A549 (cell line): ENCODE measurements at regions not wholly inside any gene's neighbourhood (a gene's known extent, or its start where the extent isn't known, plus 50 kb on each side); places are given as distances from the start of the nearest gene placed in this dataset.

Experiments
- CBX2 ChIP-seq: fragments of 200-600 bp; sonication (generic); IDR thresholded peaks from 2 replicates; pipeline ENCODE4 v1.6.1; 2016; ENCODE audit warnings: low read depth, mild to moderate bottlenecking, borderline replicate concordance
- EP300 ChIP-seq, 2 experiments: fragments of >200 bp; sonication (Bioruptor Twin); formaldehyde crosslinking; IDR thresholded peaks; 2 replicates in 1 of 2; 3 replicates in 1 of 2; pipeline ENCODE4 v1.6.1; 2016 to 2017
- ESRRA ChIP-seq: fragments of 150-350 bp; IDR thresholded peaks from 2 replicates; pipeline ENCODE4 v1.6.1; 2014; ENCODE audit warnings: mild to moderate bottlenecking, low read length, borderline replicate concordance
- FOSB ChIP-seq: fragments of 250-450 bp; sonication (Bioruptor Pico); IDR thresholded peaks from 2 replicates; pipeline ENCODE4 v1.5.0; 2020; ENCODE audit warnings: mild to moderate bottlenecking, moderate library complexity
- GATA3 ChIP-seq: IDR thresholded peaks from 2 replicates; pipeline ENCODE4 v1.6.1; 2012; ENCODE audit warnings: borderline replicate concordance
- MAZ ChIP-seq: fragments of 150-350 bp; IDR thresholded peaks from 2 replicates; pipeline ENCODE4 v1.6.1; 2014; ENCODE audit warnings: antibody characterized with exemption, low read depth, low read length, borderline replicate concordance
- MYC ChIP-seq: IDR thresholded peaks from 2 replicates; pipeline ENCODE4 v1.6.1; 2012; ENCODE audit warnings: mild to moderate bottlenecking, inconsistent platforms, low read length, improper control_type of control experiment, borderline replicate concordance
- PHF8 ChIP-seq: fragments of 200-600 bp; sonication (generic); IDR thresholded peaks from 2 replicates; pipeline ENCODE4 v1.6.1; 2016; ENCODE audit warnings: low read depth, mild to moderate bottlenecking, antibody characterized with exemption, moderate library complexity, borderline replicate concordance
- POLR2A ChIP-seq: IDR thresholded peaks from 2 replicates; pipeline ENCODE4 v1.6.1; 2012; ENCODE audit warnings: mild to moderate bottlenecking, low read length
- ZSCAN20 ChIP-seq: fragments of 250-450 bp; sonication (Bioruptor Pico); IDR thresholded peaks from 2 replicates; pipeline ENCODE4 v1.8.0; 2022; ENCODE audit warnings: mild to moderate bottlenecking, moderate library complexity
- TF ChIP-seq, protein P1 (sequence below): fragments of >200 bp; sonication (Bioruptor Twin); formaldehyde crosslinking; IDR thresholded peaks from 3 replicates; pipeline ENCODE4 v1.5.1; 2016
- TF ChIP-seq, protein P2 (sequence below): IDR thresholded peaks from 2 replicates; pipeline ENCODE4 v1.6.1; 2012
- TF ChIP-seq, protein P3 (sequence below): fragments of 200-600 bp; sonication (generic); IDR thresholded peaks from 2 replicates; pipeline ENCODE4 v1.6.1; 2016; ENCODE audit warnings: antibody characterized with exemption, mild to moderate bottlenecking, moderate library complexity
- TF ChIP-seq, protein P4 (sequence below): fragments of 150-350 bp; IDR thresholded peaks from 2 replicates; pipeline ENCODE4 v1.6.1; 2014; ENCODE audit warnings: low read depth, mild to moderate bottlenecking, low read length

GRCh38 chr3:146701246-146701645, 96.1 kb upstream of the PLSCR5 start:
- TF ChIP-seq, protein P1, sequence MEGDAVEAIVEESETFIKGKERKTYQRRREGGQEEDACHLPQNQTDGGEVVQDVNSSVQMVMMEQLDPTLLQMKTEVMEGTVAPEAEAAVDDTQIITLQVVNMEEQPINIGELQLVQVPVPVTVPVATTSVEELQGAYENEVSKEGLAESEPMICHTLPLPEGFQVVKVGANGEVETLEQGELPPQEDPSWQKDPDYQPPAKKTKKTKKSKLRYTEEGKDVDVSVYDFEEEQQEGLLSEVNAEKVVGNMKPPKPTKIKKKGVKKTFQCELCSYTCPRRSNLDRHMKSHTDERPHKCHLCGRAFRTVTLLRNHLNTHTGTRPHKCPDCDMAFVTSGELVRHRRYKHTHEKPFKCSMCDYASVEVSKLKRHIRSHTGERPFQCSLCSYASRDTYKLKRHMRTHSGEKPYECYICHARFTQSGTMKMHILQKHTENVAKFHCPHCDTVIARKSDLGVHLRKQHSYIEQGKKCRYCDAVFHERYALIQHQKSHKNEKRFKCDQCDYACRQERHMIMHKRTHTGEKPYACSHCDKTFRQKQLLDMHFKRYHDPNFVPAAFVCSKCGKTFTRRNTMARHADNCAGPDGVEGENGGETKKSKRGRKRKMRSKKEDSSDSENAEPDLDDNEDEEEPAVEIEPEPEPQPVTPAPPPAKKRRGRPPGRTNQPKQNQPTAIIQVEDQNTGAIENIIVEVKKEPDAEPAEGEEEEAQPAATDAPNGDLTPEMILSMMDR, result no peak
- TF ChIP-seq POLR2A, result no peak
- TF ChIP-seq MAZ, result no peak
- no peak for TF ChIP-seq EP300 (IDR thresholded peaks at IDR 0.05)
- no peak for TF ChIP-seq PHF8
- TF ChIP-seq MYC, result no peak
- no peak for TF ChIP-seq CBX2
- TF ChIP-seq GATA3, result no peak
- TF ChIP-seq, protein P2, sequence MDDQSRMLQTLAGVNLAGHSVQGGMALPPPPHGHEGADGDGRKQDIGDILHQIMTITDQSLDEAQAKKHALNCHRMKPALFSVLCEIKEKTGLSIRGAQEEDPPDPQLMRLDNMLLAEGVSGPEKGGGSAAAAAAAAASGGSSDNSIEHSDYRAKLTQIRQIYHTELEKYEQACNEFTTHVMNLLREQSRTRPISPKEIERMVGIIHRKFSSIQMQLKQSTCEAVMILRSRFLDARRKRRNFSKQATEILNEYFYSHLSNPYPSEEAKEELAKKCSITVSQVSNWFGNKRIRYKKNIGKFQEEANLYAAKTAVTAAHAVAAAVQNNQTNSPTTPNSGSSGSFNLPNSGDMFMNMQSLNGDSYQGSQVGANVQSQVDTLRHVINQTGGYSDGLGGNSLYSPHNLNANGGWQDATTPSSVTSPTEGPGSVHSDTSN, result no peak
- TF ChIP-seq, protein P3, sequence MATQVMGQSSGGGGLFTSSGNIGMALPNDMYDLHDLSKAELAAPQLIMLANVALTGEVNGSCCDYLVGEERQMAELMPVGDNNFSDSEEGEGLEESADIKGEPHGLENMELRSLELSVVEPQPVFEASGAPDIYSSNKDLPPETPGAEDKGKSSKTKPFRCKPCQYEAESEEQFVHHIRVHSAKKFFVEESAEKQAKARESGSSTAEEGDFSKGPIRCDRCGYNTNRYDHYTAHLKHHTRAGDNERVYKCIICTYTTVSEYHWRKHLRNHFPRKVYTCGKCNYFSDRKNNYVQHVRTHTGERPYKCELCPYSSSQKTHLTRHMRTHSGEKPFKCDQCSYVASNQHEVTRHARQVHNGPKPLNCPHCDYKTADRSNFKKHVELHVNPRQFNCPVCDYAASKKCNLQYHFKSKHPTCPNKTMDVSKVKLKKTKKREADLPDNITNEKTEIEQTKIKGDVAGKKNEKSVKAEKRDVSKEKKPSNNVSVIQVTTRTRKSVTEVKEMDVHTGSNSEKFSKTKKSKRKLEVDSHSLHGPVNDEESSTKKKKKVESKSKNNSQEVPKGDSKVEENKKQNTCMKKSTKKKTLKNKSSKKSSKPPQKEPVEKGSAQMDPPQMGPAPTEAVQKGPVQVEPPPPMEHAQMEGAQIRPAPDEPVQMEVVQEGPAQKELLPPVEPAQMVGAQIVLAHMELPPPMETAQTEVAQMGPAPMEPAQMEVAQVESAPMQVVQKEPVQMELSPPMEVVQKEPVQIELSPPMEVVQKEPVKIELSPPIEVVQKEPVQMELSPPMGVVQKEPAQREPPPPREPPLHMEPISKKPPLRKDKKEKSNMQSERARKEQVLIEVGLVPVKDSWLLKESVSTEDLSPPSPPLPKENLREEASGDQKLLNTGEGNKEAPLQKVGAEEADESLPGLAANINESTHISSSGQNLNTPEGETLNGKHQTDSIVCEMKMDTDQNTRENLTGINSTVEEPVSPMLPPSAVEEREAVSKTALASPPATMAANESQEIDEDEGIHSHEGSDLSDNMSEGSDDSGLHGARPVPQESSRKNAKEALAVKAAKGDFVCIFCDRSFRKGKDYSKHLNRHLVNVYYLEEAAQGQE, result no peak
- TF ChIP-seq, protein P4, sequence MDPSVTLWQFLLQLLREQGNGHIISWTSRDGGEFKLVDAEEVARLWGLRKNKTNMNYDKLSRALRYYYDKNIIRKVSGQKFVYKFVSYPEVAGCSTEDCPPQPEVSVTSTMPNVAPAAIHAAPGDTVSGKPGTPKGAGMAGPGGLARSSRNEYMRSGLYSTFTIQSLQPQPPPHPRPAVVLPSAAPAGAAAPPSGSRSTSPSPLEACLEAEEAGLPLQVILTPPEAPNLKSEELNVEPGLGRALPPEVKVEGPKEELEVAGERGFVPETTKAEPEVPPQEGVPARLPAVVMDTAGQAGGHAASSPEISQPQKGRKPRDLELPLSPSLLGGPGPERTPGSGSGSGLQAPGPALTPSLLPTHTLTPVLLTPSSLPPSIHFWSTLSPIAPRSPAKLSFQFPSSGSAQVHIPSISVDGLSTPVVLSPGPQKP, result no peak
- TF ChIP-seq ZSCAN20 (CRISPR knock-in tag), result no peak
- no peak for TF ChIP-seq FOSB (CRISPR knock-in tag)
- TF ChIP-seq ESRRA, result no peak
